ENCODE measurements at regions not wholly inside any gene's neighbourhood (a gene's known extent, or its start where the extent isn't known, plus 50 kb on each side); places are given as distances from the start of the nearest gene placed in this dataset.
"Not testable (repeated sequence)": the region's sequence is repeated elsewhere in the genome, so short reads cannot be mapped to it uniquely, and the experiment has no call there.

DNA sequence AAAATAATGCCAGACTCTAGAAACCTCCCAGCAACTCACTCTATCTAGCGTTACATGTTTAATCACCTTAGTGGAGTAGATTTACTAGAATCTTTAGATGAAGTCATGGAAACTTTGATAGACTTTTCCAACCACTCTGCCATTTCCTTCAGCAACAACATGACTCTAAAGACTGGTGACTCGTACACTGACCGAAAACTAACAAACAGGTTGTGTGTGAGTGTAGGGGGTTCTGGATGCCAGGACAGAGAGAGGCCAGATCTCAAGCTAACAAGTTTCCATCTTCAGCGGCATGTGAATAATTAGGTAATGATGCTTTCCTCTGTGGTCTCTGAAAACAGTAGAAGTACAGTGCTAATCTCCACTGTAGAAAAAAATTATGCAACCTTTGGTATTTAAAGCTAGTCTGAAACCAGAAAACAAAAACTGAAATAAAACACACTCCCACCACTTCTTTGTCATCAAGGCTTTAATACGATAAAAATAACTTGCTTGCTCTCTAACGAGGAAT is 286.4 kb downstream of the PRDM5 start:
- no peak for DNase-seq (ENCODE audit: low spot score)

DNA sequence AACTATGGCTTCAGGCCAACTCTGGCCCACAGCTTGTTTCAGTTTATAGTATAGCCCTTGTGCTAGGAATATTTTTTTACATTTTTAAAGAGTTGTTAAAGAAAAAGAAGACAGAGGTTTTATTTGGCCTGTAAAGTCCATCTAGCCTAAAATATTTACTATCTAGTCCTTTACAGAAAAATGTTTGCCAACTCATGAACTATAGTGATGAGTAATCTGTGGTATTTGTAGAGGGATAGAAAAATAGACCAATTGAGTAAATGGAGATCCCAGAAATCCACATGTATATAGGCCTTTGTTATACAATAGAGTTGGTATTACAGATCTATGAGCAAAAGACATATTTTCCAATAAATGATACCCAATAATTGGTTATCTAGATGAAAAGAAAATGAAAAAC is 288.7 kb downstream of the PRDM5 start:
- no peak for DNase-seq (ENCODE audit: low spot score)

DNA sequence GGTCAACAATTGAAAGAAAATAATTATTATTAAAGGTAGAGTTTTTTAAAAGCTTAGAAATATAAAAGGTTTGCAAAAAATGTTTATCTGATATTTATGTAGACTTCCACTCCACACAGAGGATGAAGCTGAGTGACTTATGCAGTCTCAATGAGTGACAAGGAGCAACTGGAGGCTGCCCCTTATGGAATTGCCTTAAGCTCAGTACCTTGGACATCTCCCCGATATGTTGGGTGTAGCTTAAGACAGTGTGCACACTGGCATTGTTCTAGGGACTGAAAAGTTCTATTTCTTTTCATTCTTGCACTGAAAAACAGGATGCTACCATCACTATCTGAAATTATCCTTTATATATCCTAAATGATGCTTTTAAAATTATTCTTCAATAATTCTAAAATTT is 292.1 kb downstream of the PRDM5 start:
- DNase-seq (ENCODE audit: low spot score): no peak

DNA sequence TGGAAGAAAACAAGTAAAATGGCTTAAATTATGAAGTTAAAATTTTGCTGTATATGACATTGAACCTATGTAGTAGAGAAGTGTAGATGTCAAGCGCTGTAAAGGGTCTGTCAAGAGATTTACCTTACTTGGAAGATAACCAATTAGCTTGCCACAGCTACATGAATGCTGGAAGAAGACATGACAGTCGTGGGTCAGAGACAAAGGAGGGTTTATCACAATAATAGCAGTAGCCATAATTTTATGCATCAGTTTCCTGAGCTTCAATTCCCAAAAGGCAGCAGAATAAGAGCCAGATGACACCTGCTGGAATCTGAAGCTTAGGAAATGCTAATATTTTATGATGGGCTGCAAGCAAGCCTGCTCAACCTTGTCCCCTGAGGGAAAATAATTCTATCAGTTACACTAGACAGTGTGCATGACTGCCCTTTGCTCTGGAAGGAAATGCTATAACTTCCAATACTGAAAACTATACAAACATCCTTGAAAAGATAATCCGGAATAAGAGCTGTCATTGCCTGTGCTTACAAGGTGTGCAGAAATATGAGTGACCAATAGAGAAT is 292.9 kb downstream of the PRDM5 start:
- DNase-seq (ENCODE audit: low spot score): no peak

DNA sequence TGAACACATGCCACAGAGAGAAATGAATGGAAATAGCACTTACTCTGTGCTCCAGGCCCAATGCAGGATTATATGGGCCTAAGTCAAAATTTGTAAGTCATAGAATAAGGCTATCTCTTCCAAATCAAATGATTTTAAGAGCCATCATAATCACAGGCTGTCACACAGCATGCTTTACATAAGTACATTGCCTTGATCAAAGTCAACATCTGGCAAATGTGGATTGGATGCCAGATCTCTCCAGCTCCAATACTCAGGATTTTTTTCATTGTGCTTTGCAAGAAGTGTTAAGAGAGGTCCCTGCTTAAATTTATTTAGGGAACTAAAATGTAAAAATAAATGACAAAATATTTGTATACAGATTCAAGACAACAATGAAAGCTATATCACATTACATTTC is 299.9 kb downstream of the PRDM5 start:
- DNase-seq (ENCODE audit: low spot score): no peak

DNA sequence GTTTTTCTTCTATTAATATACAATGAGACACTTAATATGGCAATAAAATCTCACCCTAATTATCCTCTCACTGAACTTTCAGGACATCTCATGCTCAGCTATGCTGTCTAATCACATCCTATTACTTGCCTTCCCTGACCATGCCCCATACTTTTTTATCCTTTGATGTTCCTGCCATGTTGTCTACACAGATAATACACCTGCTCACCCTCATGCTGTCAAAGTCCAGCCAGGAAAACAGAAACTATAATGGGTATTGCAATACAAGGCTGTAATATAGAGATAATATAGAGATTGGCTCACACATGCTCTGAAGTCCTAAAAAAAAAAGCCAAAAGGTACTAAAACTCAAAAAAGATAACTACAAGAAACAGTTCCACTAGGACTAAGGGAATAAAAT is 305.4 kb downstream of the PRDM5 start:
- no peak for DNase-seq (ENCODE audit: low spot score)

DNA sequence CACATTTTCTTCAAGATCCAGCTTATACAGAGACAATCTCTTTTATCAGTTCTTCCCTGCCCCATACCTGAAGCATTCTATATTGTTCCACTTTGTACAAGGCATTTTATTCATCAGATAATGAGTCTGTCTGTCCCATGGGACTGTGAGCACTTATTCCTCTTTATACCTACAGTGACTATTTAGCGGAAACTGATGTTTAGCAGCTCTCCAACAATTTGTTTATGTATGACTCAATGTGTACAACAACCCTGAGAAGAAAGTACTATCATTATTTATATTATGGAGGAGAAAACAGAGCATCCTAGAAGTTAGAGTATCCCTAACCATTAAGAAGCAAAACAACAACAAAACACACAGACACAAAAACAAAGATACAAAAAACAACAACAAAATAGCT is 306.5 kb downstream of the PRDM5 start:
- DNase-seq (ENCODE audit: low spot score): no peak

DNA sequence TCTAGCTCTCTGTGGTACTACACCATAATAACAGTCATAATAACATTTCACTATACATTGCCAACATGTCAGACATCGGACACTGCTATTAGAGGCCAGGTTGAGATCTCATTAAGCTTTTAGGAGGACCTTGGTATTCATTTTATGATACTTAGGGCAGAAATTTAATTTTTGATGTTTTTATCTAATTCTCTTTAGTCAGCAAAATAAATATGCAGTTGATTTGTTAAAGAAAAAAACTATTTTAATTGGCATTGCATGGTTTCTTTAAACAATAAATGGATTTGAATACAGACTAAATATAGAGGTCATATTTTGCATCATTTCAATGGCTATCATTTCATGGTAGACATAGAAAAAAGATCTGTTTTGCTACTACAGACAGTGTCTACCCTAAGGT is 308.7 kb downstream of the PRDM5 start:
- DNase-seq (ENCODE audit: low spot score): no peak

DNA sequence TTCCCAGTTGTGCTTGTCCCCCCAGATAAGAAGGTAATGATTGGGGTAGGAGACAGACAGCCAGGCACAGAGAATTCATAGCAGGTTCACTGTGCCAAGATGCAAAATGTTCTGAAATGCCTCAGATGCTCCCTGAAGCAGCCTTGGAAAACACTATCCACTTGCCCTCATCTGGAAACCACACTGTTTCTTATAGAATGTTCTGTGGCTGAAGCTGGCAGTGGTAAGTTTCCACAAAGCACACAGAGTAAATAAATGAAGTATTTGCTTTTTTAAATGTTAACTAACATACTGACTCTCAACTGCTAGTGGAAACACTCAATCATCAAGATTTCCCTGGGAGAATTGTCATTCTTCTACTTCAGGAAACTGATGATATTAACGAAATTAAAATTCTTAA is 311.4 kb downstream of the PRDM5 start:
- DNase-seq (ENCODE audit: low spot score): no peak

DNA sequence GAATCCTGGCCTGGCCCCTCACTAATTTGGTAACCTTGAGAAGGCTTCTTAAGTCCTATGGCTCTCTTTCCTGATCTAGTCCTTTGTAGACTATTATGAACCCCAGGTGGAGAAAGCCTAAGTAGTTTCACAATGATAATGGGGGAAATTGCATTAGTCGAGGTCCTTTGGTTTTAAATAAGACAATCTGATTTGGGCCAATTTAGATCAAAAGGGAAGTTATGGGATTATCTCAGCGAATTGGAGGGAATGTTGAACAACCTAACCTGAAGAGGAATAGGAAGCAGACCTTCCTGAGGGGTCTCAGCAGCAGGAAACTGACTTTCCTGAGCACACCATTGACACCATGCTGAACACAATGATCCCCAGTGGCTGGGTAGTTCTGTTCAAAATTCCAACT is 331.5 kb downstream of the PRDM5 start:
- DNase-seq (ENCODE audit: low spot score): no peak

DNA sequence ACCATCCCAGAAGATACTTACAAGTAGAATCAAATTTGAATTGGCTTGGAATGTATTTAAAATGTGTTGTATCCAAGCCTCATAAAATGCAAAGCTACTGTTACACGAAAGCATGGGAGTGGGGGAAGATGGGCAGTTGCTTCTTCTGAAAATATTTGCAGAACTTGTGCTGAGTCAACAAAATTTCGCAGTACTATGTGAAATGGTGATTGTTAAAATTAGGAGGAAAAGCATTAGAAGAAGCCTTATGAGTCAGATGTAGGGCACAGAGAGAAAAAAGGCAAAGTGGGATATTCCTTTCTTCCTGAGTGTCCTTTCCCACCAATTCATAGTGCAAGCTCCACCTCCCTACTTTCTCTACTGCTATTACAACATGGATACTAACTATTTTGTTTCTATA is 332.7 kb downstream of the PRDM5 start:
- no peak for DNase-seq (ENCODE audit: low spot score)

DNA sequence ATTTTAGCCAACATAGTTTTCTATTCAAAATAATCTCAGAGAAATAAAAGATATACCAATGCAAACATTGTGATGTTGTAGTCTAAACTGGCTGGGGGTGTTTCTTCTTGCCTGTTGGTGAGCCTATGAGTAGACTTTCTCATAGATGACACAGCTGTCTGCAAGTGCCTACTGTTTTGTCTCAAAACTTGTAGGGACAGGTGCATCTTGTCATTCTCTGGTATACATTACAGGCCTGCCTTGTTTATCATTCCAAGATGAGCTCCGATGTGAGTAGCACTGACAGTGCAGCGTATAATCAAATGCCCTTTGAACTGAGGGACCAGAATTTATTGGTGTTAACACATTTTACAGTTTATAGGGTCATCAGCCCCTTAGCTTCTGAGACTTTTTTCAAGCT is 353.8 kb downstream of the PRDM5 start:
- no peak for DNase-seq (ENCODE audit: low spot score)

DNA sequence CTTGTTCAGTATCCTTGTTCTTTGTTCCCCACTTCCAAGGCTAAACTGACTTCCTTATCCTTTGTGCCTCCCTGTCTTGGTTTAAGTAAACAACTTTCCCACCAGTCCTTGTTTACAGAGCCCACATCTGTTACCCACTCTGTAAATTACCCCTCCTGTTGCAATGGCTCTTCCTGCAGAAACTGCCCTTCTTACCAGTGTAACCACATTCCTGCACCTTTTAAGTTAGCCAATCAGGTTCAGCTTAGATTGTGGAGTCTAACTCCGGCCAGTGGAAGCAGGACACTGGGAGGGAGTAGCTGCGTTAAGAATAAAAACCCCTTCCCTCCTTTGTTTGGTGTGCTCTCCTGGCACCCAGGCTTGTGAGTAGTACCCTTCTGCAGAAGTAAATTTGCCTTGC is 360.9 kb downstream of the PRDM5 start:
- DNase-seq (ENCODE audit: low spot score): no peak

DNA sequence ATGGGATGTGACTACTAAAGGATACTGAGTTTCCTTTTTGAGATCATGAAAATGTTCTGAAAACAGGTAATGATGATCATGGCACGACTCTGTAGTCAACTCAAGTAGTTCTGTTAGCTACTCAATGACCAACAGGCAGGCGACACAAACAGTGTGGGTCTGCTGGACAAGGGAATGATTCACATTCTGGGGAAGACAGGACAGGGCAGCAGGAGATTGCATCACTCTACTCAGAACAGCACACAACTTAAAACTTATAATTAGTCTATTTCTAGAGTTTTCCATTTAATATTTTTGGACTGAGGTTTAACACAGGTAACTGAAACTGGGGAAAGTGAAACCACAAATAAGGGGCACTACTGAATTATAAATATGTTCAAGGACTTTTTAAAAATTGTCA is 365.2 kb downstream of the PRDM5 start:
- peak; percentile 2 for DNase-seq (ENCODE audit: low spot score)

DNA sequence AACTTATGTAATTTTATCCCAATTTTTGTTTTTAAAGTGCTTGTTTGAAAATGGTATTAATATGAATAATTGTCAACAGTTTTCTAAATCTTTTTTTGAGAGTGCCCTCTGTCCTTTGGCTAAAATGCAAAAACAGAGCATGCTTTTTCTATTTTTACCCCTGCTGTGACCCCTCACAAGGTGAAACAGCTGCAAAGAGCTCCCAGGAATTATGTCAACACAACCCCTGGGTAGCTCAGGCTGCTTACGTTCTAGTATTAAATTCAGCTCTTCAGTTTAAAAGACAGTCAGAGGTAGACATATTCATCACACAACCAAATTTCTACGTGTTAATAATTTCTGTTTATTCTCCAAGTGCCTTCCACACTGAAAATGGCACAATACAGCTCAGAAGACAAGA is 367.5 kb downstream of the PRDM5 start:
- DNase-seq (ENCODE audit: low spot score): no peak

DNA sequence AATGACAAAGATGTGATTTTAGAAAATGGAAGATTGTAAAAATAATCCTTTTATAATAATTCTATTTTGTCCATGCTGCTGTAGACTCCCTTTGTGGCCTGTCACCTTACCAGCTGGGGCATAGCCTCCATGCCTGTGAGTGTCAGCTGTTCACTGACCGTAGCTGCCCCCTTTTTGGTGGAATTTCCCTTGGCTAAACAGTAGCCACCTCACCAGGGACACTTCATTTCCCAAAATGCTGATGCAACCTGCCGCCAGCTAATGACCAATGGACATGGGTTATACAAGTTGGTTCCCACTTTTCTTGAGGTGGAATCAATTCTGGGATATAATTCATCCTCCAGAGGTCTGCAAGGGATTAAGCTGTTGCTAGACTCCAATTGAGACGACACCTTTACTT is 368.4 kb downstream of the PRDM5 start:
- DNase-seq (ENCODE audit: low spot score): no peak

DNA sequence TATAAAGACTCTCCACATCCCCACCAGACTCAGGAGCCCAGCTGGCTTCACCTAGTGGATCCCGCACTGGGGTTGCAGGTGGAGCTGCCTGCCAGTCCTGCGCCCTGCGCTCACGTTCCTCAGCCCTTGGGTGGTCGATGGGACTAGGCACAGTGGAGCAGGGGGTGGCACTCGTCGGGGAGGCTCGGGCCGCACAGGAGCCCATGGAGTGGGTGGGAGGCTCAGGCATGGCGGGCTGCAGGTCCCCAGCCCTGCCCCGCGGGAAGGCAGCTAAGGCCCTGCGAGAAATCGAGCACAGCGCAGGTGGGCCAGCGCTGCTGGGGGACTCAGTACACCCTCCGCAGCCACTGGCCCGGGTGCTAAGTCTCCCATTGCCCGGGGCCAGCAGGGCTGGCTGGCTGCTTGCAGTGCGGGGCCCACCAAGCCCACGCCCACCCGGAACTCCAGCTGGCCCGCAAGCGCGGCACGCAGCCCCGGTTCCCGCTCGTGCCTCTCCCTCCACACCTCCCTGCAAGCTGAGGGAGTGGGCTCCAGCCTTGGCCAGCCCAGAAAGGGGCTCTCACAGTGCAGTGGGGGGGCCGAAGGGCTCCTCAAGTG is 371.8 kb downstream of the PRDM5 start:
- not testable (repeated sequence) for DNase-seq (ENCODE audit: low spot score)

DNA sequence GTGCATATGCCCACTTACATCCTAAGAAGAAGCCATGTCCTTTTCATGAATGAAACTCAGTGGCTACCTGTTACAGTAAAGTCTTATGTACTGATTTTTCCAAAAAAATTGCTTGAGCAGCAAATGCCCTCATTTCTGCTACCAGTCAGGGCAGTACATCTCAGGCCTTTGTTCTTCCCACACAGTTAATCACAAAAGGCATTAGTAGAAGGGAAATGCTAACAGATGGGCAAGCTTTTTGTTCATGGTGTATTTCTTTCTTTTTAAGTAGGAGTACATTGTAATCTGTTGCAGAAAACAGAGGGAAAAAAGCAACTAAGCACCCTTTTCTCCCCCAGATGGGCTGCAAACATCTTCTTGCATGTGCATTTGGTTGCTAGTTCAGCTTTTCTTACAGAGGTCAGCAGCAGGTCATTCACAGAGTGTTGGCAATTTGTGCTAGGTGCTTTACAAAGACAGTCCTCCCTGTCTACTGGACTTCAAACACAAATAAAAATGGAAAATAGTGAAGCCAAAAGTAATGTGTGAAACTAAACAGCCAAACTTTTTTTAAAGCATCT is 373.4 kb downstream of the PRDM5 start:
- DNase-seq (ENCODE audit: low spot score): no peak

DNA sequence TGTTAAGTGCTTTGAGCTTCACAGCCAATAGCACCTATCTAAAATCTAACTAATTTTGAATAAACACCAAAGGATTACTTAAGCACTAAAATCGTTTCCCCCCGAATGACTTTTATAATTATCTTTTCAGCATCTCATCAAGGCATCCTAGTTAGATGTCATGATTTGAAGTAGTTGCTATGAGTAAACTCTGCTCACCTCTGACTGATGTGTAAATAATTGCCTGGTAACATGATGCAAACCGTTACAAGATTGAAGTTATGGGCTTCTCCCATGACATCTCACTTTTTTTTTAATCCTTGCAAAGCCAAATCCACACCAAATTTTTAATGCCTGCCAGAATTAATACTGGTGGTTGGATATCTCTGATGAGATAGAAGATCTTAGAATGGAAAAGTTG is 377.1 kb downstream of the PRDM5 start:
- no peak for DNase-seq (ENCODE audit: low spot score)

DNA sequence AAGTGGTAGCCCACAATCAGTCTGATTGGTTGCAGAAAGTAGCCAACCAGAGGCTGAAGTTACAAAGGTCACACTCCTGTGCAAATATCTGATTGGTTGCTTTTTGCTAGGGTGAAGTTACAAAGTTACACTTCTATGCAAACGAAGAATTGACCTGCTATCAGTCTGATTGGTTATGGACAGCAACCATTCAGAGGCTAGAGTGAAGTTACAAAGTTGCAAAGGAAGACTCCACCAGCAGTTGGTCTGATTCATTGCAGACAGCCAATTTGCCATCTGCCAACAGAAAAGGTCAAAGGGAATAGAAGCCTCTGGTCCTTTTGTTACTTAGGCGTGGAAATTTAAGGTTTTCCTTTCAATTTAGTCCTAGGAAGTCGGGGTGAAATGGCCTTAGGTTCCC is 377.7 kb downstream of the PRDM5 start:
- no peak for DNase-seq (ENCODE audit: low spot score)

DNA sequence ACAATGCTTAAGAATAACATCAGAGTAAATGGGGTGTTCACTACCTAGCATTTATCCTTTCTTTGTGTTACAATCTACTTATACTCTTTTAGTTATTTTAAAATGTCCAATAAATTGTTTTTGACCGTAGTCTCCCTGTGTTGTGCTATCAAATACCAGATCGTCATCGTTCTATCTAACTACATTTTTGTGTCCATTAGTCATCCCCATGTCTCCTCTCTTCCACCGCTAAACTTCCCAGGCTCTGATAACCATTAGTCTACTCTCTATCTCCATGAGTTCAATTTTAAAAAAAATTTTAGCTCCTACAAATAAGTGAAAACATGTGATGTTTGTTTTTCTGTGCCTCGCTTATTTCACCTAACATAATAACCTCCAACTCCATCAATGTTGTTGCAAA is 381.9 kb downstream of the PRDM5 start:
- no peak for DNase-seq (ENCODE audit: low spot score)

DNA sequence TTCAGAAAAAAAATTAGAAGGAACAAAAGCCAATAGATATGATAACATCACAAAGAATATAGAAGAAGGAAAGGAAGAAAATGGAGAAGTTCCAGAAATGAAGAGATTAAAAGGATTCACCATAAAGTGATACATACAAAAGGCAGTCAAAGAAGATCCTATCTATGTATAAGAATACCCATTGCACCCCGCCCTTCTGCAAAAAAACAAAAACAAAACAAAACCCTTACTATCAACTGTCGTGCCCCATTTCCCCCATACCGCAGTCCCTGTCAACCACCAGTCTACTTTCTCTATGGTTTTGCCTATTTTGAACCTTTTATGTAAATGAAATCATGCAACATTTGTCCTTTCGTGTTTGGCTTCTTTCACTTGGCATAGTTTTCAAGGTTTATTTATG is 385.6 kb downstream of the PRDM5 start:
- DNase-seq (ENCODE audit: low spot score): no peak

DNA sequence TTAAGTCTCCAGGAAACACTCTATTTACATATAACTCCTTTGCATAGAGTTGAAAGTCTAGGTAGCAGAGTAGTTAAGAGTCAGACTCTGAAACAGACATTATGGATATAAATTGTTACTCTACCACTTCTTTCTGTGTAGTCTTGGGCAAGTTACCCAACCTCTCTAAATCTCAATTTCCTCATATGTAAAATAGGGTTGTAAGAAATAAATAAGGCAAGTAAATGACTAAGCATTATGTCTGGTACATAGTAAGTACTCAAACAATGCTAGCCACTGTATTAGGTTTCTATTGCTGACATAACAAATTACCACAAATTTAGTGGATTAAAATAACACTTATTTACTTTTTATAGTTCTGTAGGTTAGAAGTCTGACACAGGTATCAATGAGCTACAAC is 394.1 kb downstream of the PRDM5 start:
- DNase-seq (ENCODE audit: low spot score): no peak

DNA sequence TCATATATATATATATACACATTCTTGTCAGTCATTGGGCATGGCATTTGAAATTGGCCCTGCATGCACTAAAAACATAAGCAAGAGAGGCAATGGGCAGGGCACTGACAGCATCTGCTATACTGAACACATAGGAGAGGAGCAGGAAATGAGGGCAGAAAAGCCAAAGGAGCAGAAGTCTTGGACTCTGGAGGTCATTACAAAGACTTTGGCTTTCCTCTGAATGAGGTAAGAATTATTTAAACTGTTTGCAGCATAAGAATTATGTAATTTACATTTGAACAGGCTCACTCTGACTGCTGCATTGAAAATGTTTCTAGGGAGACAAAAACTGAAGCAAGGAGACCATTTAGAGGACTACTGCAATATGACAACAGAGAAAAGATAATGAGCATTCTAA is 396.5 kb downstream of the PRDM5 start:
- DNase-seq (ENCODE audit: low spot score): no peak

All from AG08395 (cell line).